ENCODE measurements at regions not wholly inside any gene's neighbourhood (a gene's known extent, or its start where the extent isn't known, plus 50 kb on each side); places are given as distances from the start of the nearest gene placed in this dataset.

GRCh38 chr12:47556261-47557030 is 149.4 kb downstream of the RPAP3 start:
- POLR2A ChIA-PET (ENCODE audit: unreplicated experiment): no interaction called here
- TF ChIP-seq EZH2 (IDR thresholded peaks at IDR 0.05; ENCODE audit: low read length, unreplicated experiment): no peak
- TF ChIP-seq, protein P1, sequence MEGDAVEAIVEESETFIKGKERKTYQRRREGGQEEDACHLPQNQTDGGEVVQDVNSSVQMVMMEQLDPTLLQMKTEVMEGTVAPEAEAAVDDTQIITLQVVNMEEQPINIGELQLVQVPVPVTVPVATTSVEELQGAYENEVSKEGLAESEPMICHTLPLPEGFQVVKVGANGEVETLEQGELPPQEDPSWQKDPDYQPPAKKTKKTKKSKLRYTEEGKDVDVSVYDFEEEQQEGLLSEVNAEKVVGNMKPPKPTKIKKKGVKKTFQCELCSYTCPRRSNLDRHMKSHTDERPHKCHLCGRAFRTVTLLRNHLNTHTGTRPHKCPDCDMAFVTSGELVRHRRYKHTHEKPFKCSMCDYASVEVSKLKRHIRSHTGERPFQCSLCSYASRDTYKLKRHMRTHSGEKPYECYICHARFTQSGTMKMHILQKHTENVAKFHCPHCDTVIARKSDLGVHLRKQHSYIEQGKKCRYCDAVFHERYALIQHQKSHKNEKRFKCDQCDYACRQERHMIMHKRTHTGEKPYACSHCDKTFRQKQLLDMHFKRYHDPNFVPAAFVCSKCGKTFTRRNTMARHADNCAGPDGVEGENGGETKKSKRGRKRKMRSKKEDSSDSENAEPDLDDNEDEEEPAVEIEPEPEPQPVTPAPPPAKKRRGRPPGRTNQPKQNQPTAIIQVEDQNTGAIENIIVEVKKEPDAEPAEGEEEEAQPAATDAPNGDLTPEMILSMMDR (conservative IDR thresholded peaks at IDR 0.05; ENCODE audit: low read depth, low read length): no peak
- no peak for TF ChIP-seq EZH2phosphoT487 (IDR thresholded peaks at IDR 0.05; ENCODE audit: borderline replicate concordance, low read length)

DNA sequence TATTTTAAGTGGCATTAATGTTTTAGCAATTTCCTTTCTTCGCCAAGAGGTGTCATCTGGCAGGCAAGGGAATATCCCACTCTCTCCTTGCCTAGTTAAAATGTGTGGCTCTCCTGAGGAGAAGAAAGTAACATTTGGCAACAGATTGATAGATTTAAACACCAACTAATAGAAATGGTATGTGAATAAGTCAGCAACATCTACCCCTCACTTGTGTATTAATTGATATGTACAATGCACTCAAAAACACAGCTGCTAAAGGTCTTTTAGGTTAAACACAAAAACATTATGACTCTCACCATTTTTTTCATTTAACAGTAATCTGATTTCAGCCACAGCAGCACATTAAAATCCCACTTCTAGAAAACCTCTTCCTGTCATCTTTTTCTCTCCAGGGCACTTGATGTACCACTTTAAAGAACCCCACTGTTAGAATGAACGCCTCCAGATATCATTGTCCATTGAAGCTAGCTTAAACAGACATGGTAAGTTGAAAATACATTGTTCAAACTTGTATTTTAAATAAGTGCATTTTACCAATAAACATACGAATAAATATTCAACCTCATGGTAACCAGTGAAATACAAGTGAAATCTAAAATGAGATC is 151.7 kb downstream of the RPAP3 start:
- no peak for ATAC-seq
- ChIA-PET POLR2A (ENCODE audit: unreplicated experiment) (no interaction called here), CTCF (no interaction called here)
- TF ChIP-seq, protein P1 (conservative IDR thresholded peaks at IDR 0.05; ENCODE audit: low read depth, low read length): no peak
- TF ChIP-seq EZH2 (IDR thresholded peaks at IDR 0.05; ENCODE audit: low read length, unreplicated experiment): no peak
- no peak for TF ChIP-seq EZH2phosphoT487 (IDR thresholded peaks at IDR 0.05; ENCODE audit: borderline replicate concordance, low read length)
- H3K27ac ChIP-seq (ENCODE audit: low read length): no peak overlapping the region
- H3K36me3 ChIP-seq (ENCODE audit: low read depth, low read length): peaks cover 2% of the 10 kb centered on the region; the same call in 1 of the 2 replicates
- no peaks in the 10 kb centered on the region for H4K20me1 ChIP-seq (ENCODE audit: low read length)
- no peak overlapping the region for H3K4me2 ChIP-seq (ENCODE audit: low read length)
- no peak overlapping the region for H2AFZ ChIP-seq (ENCODE audit: low read length)
- no TSS peak for BruUV-seq (replicated peaks)
- H3K27me3 ChIP-seq (ENCODE audit: low read length): no peaks in the 10 kb centered on the region; the same call in 1 of the 2 replicates
- H3K9me3 ChIP-seq (ENCODE audit: low read length): 0 out of 2 replicates have a peak, but pooled peaks cover 5% of the 10 kb centered on the region
- H3K4me1 ChIP-seq (ENCODE audit: insufficient read depth, low read length): peaks cover 8% of the 10 kb centered on the region; the same call in 1 of the 2 replicates
- H3K4me3 ChIP-seq (ENCODE audit: low read length): no peak overlapping the region
- H3K79me2 ChIP-seq (ENCODE audit: low read length): no peaks in the 10 kb centered on the region
- no peaks in the 10 kb centered on the region for H3F3A ChIP-seq (ENCODE audit: low read length, unreplicated experiment)
- H3K9me2 ChIP-seq (replicated peaks; ENCODE audit: low read length): no peaks in the 10 kb centered on the region
- DNase-seq: no peak
- no peak overlapping the region for H3K9ac ChIP-seq (ENCODE audit: low read length)
- intact Hi-C loops (cut with micrococcal nuclease): no loop called here

More at GRCh38 chr12:47556261-47557030, 149.4 kb downstream of the RPAP3 start:
- intact Hi-C loops (cut with micrococcal nuclease): no loop called here
- ATAC-seq: no peak
- CTCF ChIA-PET: no interaction called here
- Histone ChIP-seq H4K20me1 (ENCODE audit: low read length) (no peaks in the 10 kb centered on the region), H3K4me3 (ENCODE audit: low read length) (no peak overlapping the region), H3K4me1 (ENCODE audit: insufficient read depth, low read length) (peaks cover 8% of the 10 kb centered on the region), H3K4me2 (ENCODE audit: low read length) (no peak overlapping the region), H3K9me3 (ENCODE audit: low read length) (0 out of 2 replicates have a peak, but pooled peaks cover 5% of the 10 kb centered on the region), H3K79me2 (ENCODE audit: low read length) (no peaks in the 10 kb centered on the region), H3K9me2 (replicated peaks; ENCODE audit: low read length) (no peaks in the 10 kb centered on the region), H3K27ac (ENCODE audit: low read length) (no peak overlapping the region), H3K9ac (ENCODE audit: low read length) (no peak overlapping the region), H3F3A (ENCODE audit: low read length, unreplicated experiment) (no peaks in the 10 kb centered on the region), H3K36me3 (ENCODE audit: low read depth, low read length) (peaks cover 2% of the 10 kb centered on the region; the same call in 1 of the 2 replicates), H3K27me3 (ENCODE audit: low read length) (no peaks in the 10 kb centered on the region; the same call in 1 of the 2 replicates), H2AFZ (ENCODE audit: low read length) (no peak overlapping the region)
- no TSS peak for BruUV-seq (replicated peaks)
- DNase-seq: no peak

Data from PC-3 (cell line).